HEK293 (cell line): ENCODE measurements at regions not wholly inside any gene's neighbourhood (a gene's known extent, or its start where the extent isn't known, plus 50 kb on each side); places are given as distances from the start of the nearest gene placed in this dataset.

Experiments
- CTCF ChIA-PET: fragments of 350-600 bp; formaldehyde crosslinking; extraction: SDS; loops from one replicate; lab custom pipeline; 2021; ENCODE audit warnings: antibody characterized with exemption; lab: Yijun Ruan, JAX
- POLR2A ChIA-PET: fragments of 300-600 bp; formaldehyde crosslinking; extraction: SDS; loops from one replicate; lab custom pipeline; 2020; ENCODE audit warnings: antibody characterized with exemption, inconsistent platforms; lab: Yijun Ruan, JAX
- H3K27ac ChIP-seq: fragments of 200-500 bp; sonication (Bioruptor generic); 2 replicates; pipeline ENCODE4 v1.5.1; 2014; ENCODE audit warnings: low read depth, low read length, control low read depth, inconsistent platforms; ENCODE audit errors: extremely low read depth
- H3K36me3 ChIP-seq, 2 experiments: fragments of 200-500 bp in 1 of 2; sonication (Bioruptor generic) in 1 of 2; 1 replicate in 1 of 2; 2 replicates in 1 of 2; pipeline ENCODE4 v1.5.1; 2014 to 2017; ENCODE audit warnings: inconsistent platforms in 2 of 2, low read length in 2 of 2; ENCODE audit not compliant: control insufficient read depth in 2 of 2, insufficient read depth in 1 of 2
- H3K4me1 ChIP-seq: fragments of 200-500 bp; sonication (Bioruptor generic); 2 replicates; pipeline ENCODE4 v1.5.1; 2014; ENCODE audit warnings: mild to moderate bottlenecking, low read length, inconsistent platforms; ENCODE audit not compliant: control insufficient read depth, insufficient read depth
- H3K4me3 ChIP-seq: 2 replicates; pipeline ENCODE4 v1.5.1; 2011; ENCODE audit warnings: low read depth, mild to moderate bottlenecking, control low read depth, low read length, moderate library complexity
- H3K9me3 ChIP-seq: fragments of 200-500 bp; sonication (Bioruptor generic); 2 replicates; pipeline ENCODE4 v1.5.1; 2014; ENCODE audit warnings: low read depth, low read length, inconsistent platforms; ENCODE audit not compliant: control insufficient read depth, insufficient read depth
- GLI4 ChIP-seq: fragments of 450-650 bp; formaldehyde crosslinking; IDR thresholded peaks from 2 replicates; pipeline ENCODE4 v1.5.1; 2016; ENCODE audit warnings: missing biosample characterization, missing genetic modification characterization
- MEIS1 ChIP-seq: sonication (generic); formaldehyde crosslinking; IDR thresholded peaks from 2 replicates; pipeline ENCODE4 v1.8.1; 2022; ENCODE audit warnings: missing genetic modification reagents, mild to moderate bottlenecking, borderline replicate concordance
- REPIN1 ChIP-seq: fragments of 450-650 bp; formaldehyde crosslinking; IDR thresholded peaks from 2 replicates; pipeline ENCODE4 v1.5.1; 2017; ENCODE audit warnings: missing biosample characterization, missing genetic modification characterization, low read depth
- SCRT1 ChIP-seq: fragments of 450-650 bp; formaldehyde crosslinking; IDR thresholded peaks from 2 replicates; pipeline ENCODE4 v1.5.1; 2016; ENCODE audit warnings: missing biosample characterization, missing genetic modification characterization, borderline replicate concordance
- TCF7L2 ChIP-seq: IDR thresholded peaks from 2 replicates; pipeline ENCODE4 v1.6.1; 2011; ENCODE audit warnings: low read depth, mild to moderate bottlenecking, inconsistent platforms, low read length, moderate library complexity, borderline replicate concordance
- ZBTB21 ChIP-seq: fragments of 450-650 bp; formaldehyde crosslinking; IDR thresholded peaks from 2 replicates; pipeline ENCODE4 v1.5.1; 2017; ENCODE audit warnings: missing biosample characterization, missing genetic modification characterization
- ZBTB8A ChIP-seq: fragments of 450-650 bp; formaldehyde crosslinking; IDR thresholded peaks from 2 replicates; pipeline ENCODE4 v1.5.1; 2016; ENCODE audit warnings: missing biosample characterization, missing genetic modification characterization
- ZNF169 ChIP-seq: fragments of 450-650 bp; formaldehyde crosslinking; IDR thresholded peaks from 2 replicates; pipeline ENCODE4 v1.5.1; 2016; ENCODE audit warnings: missing biosample characterization, missing genetic modification characterization
- ZNF23 ChIP-seq: fragments of 450-650 bp; formaldehyde crosslinking; IDR thresholded peaks from 2 replicates; pipeline ENCODE4 v1.5.1; 2016; ENCODE audit warnings: missing biosample characterization, missing genetic modification characterization, borderline replicate concordance
- ZNF248 ChIP-seq: fragments of 450-650 bp; formaldehyde crosslinking; IDR thresholded peaks from 2 replicates; pipeline ENCODE4 v1.5.1; 2017; ENCODE audit warnings: missing biosample characterization, missing genetic modification characterization
- ZNF26 ChIP-seq: fragments of 450-650 bp; formaldehyde crosslinking; IDR thresholded peaks from 2 replicates; pipeline ENCODE4 v1.5.1; 2016; ENCODE audit warnings: missing biosample characterization, missing genetic modification characterization
- ZNF292 ChIP-seq: fragments of 450-650 bp; formaldehyde crosslinking; IDR thresholded peaks from 2 replicates; pipeline ENCODE4 v1.5.1; 2016; ENCODE audit warnings: low read depth, missing biosample characterization, missing genetic modification characterization, borderline replicate concordance
- ZNF366 ChIP-seq: fragments of 450-650 bp; formaldehyde crosslinking; conservative IDR thresholded peaks from 2 replicates; pipeline ENCODE4 v1.5.1; 2016; ENCODE audit warnings: missing biosample characterization, missing genetic modification characterization
- ZNF433 ChIP-seq: fragments of 450-650 bp; formaldehyde crosslinking; IDR thresholded peaks from 2 replicates; pipeline ENCODE4 v1.5.1; 2016; ENCODE audit warnings: missing biosample characterization, missing genetic modification characterization, low read depth
- ZNF48 ChIP-seq: fragments of 450-650 bp; formaldehyde crosslinking; IDR thresholded peaks from 2 replicates; pipeline ENCODE4 v1.5.1; 2016; ENCODE audit warnings: missing biosample characterization, missing genetic modification characterization
- ZNF488 ChIP-seq: fragments of 450-650 bp; formaldehyde crosslinking; IDR thresholded peaks from 2 replicates; pipeline ENCODE4 v1.5.1; 2016; ENCODE audit warnings: missing biosample characterization, missing genetic modification characterization
- ZNF510 ChIP-seq: fragments of 450-650 bp; formaldehyde crosslinking; IDR thresholded peaks from 2 replicates; pipeline ENCODE4 v1.5.1; 2018; ENCODE audit warnings: mild to moderate bottlenecking, missing genetic modification characterization, missing biosample characterization; ENCODE audit not compliant: insufficient replicate concordance
- ZNF521 ChIP-seq: fragments of 450-650 bp; formaldehyde crosslinking; IDR thresholded peaks from 2 replicates; pipeline ENCODE4 v1.5.1; 2017; ENCODE audit warnings: missing biosample characterization, mild to moderate bottlenecking, missing genetic modification characterization
- ZNF585B ChIP-seq: fragments of 450-650 bp; formaldehyde crosslinking; IDR thresholded peaks from 2 replicates; pipeline ENCODE4 v1.5.1; 2016; ENCODE audit warnings: missing biosample characterization, missing genetic modification characterization
- ZNF626 ChIP-seq: fragments of 450-650 bp; sonication (Bioruptor Pico); formaldehyde crosslinking; IDR thresholded peaks from 2 replicates; pipeline ENCODE4 v1.5.1; 2018; ENCODE audit warnings: missing biosample characterization, missing genetic modification characterization, inconsistent platforms
- ZNF76 ChIP-seq: fragments of 450-650 bp; formaldehyde crosslinking; IDR thresholded peaks from 2 replicates; pipeline ENCODE4; 2016; ENCODE audit warnings: low read depth, missing biosample characterization, missing genetic modification characterization, borderline replicate concordance
- ZNF776 ChIP-seq: fragments of 450-650 bp; formaldehyde crosslinking; IDR thresholded peaks from 2 replicates; pipeline ENCODE4 v1.5.0; 2017; ENCODE audit warnings: missing biosample characterization, missing genetic modification characterization, borderline replicate concordance
- ZSCAN5A ChIP-seq: fragments of 450-650 bp; formaldehyde crosslinking; IDR thresholded peaks from 2 replicates; pipeline ENCODE4 v1.5.1; 2016; ENCODE audit warnings: missing biosample characterization, missing genetic modification characterization

GRCh38 chr16:48831076-48831722, 221.2 kb upstream of the N4BP1 start:
- Histone ChIP-seq H3K4me1 (no peaks in the 10 kb centered on the region), H3K4me3 (no peak overlapping the region), H3K36me3 (no peaks in the 10 kb centered on the region), H3K27ac (no peak overlapping the region), H3K9me3 (no peaks in the 10 kb centered on the region)
- ChIA-PET CTCF (interaction anchor here (0.7 to 1.7 kb wide), 9 partner anchors 8 to 74 kb away, joined by 3 to 9 read pairs (median 3); no protein-coding TSS in a partner anchor), POLR2A (no interaction called here)
- TF ChIP-seq REPIN1 (no peak), ZNF521 (no peak)

- CTCF ChIA-PET = interaction anchor here (0.9 to 1.0 kb wide), 2 partner anchors 24 to 139 kb away, joined by 3 to 4 read pairs; no protein-coding TSS in a partner anchor
- no peaks in the 10 kb centered on the region for H3K9me3 ChIP-seq
- no peak for TF ChIP-seq ZNF76 (tag by site-specific recombination)
- no peak for TF ChIP-seq ZSCAN5A (tag by site-specific recombination)
- TF ChIP-seq GLI4 (tag by site-specific recombination) = no peak
- TF ChIP-seq MEIS1 (CRISPR knock-in tag) = no peak
- no peak for TF ChIP-seq ZNF488 (tag by site-specific recombination)
- no peak for TF ChIP-seq ZNF626 (tag by site-specific recombination)
- TF ChIP-seq ZBTB8A (tag by site-specific recombination) = no peak
- no peak for TF ChIP-seq ZNF23
- TF ChIP-seq TCF7L2 = no peak
- no peak for TF ChIP-seq ZNF169 (tag by site-specific recombination)
- TF ChIP-seq ZNF433 = no peak
- no peak for TF ChIP-seq ZNF585B (tag by site-specific recombination)
- no peak for TF ChIP-seq ZNF248 (tag by site-specific recombination)
- TF ChIP-seq ZNF48 (tag by site-specific recombination) = no peak
- TF ChIP-seq, all 188 proteins: peak for 0
- no peaks in the 10 kb centered on the region for H3K36me3 ChIP-seq
- H3K4me1 ChIP-seq = no peaks in the 10 kb centered on the region
- no peak overlapping the region for H3K27ac ChIP-seq
- H3K4me3 ChIP-seq = no peak overlapping the region
- POLR2A ChIA-PET = no interaction called here
These were observed 219.6 kb upstream of the N4BP1 start for GRCh38 chr16:48829336-48830310.

DNA sequence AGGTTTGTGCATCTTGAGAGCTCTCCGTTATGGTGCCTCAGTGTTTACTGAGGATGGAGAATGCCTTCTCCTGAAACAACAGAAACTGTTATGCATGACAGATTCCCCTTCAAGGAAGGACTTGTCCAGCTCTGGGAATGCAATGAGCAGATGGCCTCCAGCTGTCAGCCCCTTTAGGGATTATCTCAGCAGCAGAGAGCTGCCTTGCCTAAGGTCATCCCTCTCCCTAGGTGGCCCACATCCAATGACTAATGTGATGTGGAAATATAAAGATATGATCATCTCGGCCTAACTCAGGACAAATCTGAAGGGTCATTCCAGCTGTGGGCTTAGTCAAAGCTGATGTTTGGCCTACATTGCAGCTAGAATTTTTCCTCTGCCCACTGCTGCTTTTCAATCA, 214.3 kb upstream of the N4BP1 start:
- ChIA-PET POLR2A (no interaction called here), CTCF (interaction anchor here (0.6 to 0.8 kb wide), 3 partner anchors 32 to 525 kb away, joined by 3 to 7 read pairs (median 4); no protein-coding TSS in a partner anchor)
- no peaks in the 10 kb centered on the region for H3K9me3 ChIP-seq
- TF ChIP-seq ZNF776 (no peak), ZNF292 (no peak), ZNF26 (no peak), ZBTB21 (tag by site-specific recombination) (no peak), SCRT1 (tag by site-specific recombination) (no peak), ZNF510 (no peak), ZNF366 (no peak)
- TF ChIP-seq, all 188 proteins: peak for 0
- no peak overlapping the region for H3K4me3 ChIP-seq
- no peaks in the 10 kb centered on the region for H3K4me1 ChIP-seq
- H3K36me3 ChIP-seq = no peaks in the 10 kb centered on the region
- H3K27ac ChIP-seq = no peak overlapping the region
